Activated CD4-positive, alpha-beta T cell treated with anti-CD3 and anti-CD28 coated beads, Interleukin-2, Interleukin-6, amounts not matched to agents 100 ng/mL and 50 ng/mL, durations not matched to agents 16 hours and 8 hours (primary cell): ENCODE measurements at regions not wholly inside any gene's neighbourhood (a gene's known extent, or its start where the extent isn't known, plus 50 kb on each side); places are given as distances from the start of the nearest gene placed in this dataset.
"Not testable (repeated sequence)": the region's sequence is repeated elsewhere in the genome, so short reads cannot be mapped to it uniquely, and the experiment has no call there.

Experiments used
- DNase-seq: peaks from one replicate; pipeline ENCODE4 v3.0.0-alpha.2; 2020

DNA sequence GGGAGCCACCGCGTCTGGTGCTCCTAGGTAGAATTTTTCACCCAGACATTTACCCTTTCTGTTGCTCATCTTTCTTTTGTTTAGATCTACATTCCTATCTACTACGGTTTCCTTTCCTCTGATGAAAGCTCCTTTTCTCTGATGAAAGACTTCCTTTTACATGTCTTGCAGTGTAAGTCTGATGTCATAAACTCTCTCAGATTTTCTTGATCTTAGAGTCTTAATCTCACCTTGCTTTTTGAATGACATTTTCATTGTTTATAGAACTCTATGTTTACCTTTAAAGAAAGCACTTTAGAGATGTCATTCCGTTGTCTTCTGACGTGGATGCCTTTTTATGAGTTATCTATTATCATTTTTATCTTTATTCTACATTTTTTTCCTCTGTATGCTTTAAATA is 171.8 kb upstream of the MTPN start:
- DNase-seq: no peak

DNA sequence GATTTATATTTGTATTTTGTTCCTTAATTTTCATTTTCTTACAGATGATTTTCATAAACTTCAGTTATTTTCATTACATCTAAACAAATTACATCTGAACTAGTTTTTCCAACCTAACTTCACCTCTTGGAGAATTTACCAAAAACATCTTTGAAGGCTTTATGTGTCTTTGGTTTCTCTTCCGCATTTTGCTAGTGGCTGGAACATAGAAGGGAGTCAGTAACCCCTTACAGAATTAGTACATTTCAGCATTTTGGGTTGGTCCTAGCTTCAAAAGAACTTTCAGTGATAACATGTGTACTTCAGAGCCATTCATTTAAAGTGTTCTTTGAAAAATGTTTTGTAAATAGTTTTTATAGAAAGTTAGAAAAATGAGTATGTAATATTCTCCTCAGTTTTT is 169.8 kb upstream of the MTPN start:
- DNase-seq: no peak

DNA sequence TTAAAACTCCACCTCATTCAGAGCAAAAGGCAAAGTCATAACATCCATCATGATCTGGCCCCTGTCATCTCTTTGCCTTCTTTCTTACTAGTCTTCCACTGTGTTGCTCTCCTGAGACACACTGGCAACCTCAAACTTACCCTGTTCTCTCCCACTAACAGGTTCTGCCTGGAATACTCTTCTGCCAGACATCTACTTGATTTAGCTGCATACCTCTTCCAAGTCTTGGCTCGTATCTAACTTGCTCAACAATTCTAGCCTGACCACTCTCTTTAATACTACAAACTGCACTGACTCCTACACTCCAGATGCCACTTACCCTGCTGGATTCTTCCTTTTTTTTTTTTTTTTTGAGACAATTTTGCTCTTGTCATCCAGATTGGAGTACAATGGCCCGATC is 167.0 kb upstream of the MTPN start:
- DNase-seq: no peak

DNA sequence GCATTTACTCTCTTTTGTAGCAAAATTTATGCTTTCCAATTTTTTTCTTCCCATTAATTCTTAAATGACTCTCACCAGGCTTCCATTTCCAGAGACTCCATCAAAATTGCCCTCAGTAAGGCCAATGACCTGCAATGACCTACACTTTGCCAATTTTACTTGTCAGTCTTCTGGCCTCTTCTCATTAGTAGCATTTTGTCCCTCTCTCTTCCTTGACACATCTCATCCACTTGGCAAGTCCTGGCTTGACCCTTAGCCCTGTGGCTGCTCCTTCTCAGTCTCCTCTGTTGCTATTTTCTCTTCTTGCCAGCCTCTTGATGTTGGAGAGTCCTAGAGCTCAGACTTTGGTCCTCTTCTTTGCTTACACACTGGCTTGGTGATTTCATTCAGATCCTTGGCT is 166.1 kb upstream of the MTPN start:
- no peak for DNase-seq

DNA sequence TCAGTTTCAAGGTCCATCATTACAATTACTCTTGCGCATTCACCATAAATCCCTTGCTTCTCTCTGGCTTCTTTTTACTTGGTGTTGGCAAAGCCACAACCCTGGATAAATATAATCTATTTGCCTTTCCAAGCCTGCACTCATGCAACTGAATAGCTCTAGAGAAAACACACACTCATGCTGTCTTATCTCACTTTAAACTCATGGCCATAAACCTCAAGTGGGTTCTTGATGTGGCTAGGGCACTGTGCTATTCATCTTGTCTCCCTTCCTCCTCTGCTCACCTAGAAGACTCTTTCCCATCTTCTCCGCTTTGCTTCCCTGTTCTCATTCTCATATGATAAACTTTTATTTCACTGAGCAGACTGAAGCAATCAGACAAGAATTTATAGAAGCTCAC is 165.4 kb upstream of the MTPN start:
- no peak for DNase-seq

DNA sequence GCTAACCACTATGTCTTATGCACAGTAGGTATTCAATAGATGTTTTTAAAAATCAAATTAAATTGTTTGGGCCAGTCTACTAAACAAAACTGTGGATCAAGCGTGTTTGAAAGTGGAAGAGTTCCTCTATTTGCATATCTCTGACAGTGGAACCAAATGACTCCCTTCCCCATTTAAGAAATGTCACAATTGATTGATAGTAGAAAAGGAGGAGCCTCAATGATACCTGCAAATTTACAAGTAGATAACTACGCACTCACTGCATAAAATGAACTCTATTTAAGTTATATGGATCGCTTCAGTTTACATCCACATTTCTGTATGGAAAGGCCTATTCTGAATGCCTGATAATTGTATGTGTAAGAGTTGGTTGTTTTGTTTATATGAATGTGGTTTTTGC is 163.3 kb upstream of the MTPN start:
- DNase-seq: no peak

DNA sequence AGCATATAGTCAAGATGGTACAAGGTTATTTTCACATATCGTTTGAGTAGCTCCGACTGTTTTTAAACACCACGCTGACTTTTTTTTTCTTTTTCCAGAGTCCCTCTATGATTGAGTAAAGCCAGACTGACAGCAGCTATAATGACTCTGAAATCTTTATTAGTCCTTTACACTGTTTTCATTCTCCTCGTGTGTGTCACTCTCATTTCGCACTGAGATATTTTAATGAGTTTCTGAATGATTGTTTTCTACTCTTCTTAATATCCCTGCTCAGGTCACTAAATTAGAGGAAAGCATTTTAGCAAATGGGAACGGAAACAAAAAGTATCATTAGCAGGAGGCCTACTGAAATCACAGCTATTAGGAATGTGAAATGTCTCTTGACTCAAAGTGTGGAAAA is 162.3 kb upstream of the MTPN start:
- DNase-seq: peak; percentile 12

DNA sequence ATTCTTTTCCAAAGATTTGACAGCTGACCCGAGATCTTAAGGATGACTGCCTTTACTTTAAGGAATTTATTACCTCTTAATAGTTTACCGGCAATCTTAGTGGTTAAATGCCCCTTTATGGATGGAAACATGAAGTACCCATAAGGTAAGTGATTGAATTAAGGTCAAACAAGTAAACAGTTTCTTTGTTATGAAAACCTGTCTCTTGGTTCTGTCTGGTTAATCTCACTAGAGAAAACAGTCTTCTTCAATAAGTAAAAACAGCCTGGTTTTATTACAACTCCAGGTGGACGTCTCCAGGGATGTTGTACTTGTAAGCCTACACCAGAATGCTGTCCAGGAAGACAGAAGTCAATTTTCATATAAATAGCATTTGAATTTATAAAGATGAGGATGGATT is 161.8 kb upstream of the MTPN start:
- DNase-seq: no peak

DNA sequence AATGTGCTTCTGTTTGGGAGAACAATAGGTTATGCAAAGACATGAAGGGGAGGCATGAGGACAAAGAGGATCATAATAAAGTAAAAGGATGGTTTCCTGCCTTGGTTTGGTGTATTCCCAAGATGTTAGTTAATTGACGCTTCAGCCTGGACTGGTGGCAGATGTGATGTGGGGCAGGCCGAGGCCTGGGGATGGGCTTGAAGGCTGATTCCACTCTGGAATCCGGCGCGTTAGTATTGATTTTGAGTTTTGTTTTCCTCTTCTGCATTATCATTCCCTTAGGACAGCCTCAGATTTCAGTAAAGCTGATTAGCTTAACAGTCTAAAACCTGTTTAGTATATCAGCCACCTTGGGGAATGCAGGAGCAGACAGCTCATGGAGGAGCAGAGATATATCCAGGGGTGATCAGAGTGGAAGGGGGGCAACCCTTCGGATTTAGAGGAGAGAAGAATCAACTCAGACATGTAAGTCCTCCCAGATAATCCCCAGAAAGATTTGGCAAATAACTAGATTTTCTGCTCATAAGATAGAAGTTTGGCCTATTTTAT is 159.8 kb upstream of the MTPN start:
- no peak for DNase-seq

DNA sequence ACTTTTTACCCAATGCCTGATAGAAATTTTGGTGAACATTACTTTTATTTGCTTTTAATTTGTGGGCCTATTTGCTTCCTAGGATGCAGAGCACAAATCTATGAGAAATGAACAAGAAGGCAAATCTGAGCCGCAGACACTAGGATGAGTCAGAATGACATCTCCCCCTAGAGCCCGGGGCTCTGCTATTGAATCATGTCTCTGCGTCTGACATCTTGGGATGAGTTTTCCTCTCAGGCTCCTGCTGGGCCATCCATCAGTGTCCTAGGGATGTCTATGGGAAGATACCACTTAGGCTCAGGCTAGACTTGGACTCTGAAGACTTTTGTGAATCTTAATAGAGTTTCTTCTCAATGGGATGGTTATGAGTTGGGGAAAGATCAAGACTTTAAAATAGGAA is 157.3 kb upstream of the MTPN start:
- no peak for DNase-seq

DNA sequence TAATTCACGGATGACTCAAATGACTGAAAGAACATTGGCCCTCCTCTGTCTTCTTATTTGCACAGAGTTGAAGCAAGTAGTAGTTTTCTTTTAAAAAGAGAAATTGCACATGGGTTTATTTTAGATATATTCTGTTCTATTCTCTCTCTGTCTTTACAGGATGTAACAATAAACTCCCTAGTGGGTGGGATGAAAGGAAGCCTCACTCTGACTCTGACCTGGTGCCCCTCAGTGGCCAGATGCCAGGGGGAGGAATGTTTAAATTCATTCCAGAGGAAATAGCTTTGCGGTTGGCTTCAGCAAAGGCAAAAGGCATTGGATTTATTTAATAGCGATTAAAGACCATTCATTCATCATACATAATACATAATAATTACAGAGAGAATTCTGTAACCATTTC is 156.4 kb upstream of the MTPN start:
- no peak for DNase-seq

DNA sequence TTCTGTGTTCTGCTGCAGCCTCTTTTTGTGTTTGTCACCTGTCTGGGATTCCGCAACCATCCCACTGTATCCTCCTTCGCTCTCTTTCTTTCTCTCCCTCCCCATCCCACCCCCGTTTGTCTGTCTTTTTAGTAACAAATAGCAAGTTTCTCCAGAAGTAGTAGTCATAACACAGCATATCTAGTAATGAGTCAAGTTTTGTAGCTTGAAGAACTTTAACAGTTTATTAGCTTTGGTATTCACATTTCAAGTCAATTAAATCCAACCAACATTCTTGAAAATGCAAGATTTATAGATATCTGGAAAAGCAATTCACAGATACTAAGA is 154.1 kb upstream of the MTPN start:
- peak; percentile 45 for DNase-seq

DNA sequence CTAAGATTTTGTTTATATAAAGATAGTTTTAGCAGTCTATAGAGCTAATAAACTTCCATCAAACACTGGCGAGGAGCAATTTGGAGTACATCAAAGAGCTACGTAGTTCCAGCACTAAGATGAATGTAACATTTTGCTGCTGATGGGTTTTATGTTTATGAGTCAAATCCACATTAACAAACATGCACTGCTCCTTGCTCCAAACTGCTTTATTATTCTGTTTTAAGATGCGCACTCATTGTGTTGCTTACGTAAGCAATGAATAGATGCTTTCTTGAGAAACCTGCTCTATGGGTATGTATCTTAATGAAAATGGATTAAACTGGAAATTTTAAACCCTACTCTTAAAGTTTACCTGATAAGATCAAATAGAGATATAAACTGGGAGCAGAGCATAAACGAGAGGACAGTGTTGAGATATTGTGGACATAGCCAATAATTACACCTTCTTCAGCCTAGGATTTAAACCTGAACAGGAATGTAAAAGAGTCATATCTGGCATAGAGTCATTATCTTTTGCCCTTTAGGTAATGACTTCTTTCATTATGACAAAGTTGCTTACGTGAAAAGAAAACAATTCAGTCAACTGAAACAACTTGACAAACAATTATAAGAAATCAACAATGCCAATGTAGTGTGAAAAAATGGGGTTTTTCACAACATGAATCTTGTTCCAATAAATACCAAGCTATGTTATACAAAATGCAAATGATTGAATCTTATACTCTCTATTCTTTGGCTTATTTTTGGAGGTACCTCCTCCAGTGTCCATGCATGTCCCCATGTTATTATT is 153.5 kb upstream of the MTPN start:
- DNase-seq: peak; percentile 58

DNA sequence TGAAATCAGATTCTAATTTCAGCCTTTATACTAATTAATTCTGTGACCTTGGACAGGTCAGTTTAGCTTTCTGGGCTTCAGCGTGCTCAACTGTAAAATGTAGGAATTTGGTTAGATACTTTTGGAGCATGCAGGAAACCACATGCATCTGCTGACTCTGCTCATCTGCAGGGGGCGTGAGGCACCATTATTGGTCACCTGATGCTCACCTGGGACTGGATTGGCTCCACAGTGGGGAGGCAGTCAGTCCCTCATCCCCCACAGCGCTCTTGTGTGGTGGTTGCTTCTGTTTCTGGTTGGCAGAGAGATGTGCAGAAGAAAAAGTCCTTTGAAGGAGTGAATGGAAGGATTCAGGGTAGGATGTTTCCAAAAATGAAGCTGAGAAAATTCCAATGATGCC is 150.9 kb upstream of the MTPN start:
- no peak for DNase-seq

DNA sequence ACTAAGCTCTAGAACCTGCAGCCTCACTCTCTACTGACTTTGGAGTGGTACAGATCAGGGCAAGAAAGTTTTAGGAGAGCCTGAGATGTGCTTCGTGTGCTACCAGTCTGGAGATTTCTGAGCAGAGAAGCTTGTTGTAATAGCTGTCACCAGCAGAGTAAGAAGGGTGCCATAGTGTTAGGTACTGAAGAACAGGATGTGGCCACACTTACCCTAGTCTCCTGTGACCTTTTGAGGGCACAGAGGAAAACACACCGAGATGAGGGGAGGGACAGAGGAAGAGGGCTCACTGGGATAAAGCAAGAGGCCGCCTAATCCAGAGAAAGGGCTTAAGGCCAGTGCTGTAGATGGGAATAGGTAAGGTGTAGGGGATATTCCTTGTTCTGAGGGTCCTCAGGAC is 146.2 kb upstream of the MTPN start:
- no peak for DNase-seq

DNA sequence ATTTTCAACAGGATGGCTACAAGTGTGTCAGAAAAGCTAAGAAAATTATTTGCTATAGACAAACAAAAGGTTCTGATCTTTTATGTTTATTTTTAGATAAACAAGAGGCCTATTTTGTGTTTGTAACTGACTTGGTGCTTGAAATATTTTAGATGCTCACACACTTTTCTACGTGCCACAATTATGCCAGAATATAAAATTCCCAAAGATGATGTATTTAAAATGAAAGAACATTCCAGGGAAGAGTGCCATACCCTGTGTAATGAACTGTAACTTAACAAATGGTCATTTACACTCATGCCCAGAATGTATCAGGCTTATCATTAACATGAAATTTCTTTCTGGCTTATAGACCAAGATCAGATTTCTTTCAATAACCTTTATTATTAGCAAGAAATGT is 144.9 kb upstream of the MTPN start:
- no peak for DNase-seq

DNA sequence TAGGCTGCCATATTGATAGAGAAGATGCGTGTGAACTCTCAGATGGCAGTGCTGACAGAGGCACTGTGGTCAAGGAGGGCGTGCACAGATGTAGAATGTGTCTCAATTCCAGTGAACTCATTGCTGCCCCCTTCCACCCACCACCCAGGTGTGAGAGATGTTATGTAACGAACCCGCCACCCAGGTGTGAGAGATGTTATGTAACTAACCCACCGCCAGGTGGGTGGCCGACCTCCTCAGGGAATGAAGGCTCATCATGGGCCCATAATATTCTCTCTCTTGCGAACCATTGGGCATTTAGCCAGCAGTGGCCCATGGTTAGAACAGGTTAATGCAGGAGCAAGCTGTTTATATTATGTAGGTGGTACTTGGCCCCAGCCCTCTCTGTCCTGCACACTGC is 140.4 kb upstream of the MTPN start:
- DNase-seq: no peak

DNA sequence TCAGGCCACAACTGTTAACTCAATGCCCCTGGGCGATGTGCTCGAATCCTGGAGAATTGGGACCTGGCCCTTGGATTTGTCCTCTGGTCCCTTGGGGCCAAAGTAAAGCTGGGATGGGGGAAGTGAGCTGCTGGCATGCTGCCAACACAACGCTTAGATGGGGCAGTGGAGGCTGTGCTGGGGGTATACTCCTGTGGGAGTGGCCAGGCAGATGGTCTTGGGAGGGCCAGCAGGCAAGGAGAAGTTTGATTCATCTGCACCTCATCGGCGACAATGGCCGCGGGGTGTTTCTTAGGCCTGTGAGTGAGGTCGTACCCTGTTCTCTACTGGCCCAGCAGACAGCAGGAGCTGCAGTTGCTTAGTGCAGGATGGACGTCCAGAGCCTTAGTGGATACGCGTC is 139.0 kb upstream of the MTPN start:
- no peak for DNase-seq

DNA sequence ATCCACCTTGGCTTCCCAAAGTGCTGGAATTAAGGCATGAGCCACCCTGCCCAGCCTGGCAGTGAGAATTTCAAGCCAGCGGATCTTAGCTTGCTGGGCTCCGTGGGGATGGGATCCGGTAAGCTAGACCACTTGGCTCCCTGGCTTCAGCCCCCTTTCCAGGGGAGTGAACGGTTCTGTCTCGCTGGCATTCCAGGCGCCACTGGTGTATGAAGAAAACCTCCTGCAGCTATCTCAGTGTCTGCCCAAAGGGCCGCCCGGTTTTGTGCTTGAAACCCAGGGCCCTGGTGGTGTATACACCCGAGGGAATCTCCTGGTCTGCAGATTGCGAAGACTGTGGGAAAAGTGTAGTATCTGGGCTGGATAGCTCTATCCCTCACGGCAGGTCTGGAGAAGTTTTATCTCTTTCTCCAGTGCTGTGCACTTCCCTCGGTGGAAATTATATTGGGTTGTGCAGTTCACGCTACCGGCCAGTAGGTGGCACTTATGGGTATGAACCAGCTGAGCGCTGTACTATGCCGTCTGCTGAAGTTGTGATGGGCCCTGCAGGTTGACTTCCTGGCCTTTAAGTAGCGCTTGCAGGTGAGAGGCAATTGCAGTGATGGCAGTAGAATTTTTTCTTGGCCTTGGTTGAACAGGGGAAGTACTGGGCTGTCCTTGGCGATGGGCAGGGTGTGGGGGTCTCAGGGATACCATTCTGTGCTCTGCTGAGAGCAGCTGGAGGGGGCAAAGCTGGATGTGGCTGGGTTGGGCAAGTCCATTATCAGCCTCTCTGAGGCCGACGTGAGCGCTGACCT is 138.0 kb upstream of the MTPN start:
- DNase-seq: peak; percentile 73

DNA sequence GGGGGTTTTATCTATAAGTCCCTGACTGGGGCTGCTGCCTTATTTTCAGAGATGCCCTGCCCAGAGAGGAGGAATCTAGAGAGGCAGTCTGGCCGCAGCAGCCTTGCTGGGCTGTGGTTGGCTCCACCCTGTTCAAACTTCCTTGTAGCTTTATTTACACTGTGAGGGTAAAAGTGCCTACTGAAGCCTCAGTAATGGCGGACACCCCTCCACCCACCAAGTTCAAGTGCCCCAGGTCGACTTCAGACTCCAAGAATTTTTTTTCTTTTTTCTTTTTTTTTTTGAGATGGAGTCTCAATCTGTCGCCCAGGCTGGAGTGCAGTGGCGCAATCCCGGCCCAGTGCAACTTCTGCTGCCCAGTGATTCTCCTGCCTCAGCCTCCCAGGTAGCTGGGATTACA is 137.3 kb upstream of the MTPN start:
- DNase-seq: not testable (repeated sequence)

DNA sequence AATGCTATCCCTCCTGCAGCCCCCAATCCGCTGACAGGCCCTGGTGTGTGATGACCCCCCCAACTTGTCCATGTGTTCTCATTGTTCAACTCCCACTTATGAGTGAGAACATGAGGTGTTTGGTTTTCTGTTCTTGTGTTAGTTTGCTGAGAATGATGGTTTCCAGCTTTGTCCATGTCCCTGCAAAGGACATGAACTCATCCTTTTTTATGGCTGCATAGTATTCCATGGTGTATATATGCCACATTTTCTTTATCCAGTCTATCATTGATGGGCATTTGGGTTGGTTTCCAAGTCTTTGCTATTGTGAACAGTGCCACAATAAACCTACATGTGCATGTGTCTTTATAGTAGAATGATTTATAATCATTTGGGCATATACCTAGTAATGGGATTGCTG is 131.9 kb upstream of the MTPN start:
- not testable (repeated sequence) for DNase-seq

DNA sequence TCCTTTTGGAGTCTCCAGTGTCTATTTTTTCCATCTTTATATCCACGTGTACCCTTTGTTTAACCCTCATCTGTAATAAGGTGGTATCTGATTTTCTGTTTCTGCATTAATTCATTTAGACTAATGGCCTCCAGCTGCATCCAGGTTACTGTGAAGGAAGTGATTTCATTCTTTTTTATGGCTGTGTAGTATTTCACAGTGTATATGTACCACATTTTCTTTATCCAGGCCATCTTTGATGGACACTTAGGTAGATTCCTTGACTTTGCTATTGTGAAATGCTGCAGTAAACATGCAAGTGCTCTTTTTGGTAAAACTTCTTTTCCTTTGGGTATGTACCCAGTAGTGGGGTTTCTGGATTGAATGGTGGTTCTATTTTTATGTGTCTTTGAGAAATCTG is 128.0 kb upstream of the MTPN start:
- no peak for DNase-seq

DNA sequence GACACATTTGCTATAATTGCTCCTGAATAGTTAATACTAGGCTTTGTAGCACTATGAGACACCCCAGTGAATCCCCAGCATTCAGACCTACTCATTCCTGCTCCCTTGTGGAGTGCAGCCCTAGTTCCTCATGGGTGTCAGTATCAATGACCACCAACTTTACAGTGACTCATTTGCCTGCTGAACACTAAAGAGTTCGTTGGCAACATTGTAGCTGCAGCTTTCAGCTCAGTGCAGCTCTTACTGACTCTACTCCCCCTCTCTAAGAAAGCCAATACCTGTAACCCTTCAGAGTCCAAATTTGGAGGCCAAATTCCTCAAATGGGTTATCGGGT is 127.1 kb upstream of the MTPN start:
- DNase-seq: no peak

DNA sequence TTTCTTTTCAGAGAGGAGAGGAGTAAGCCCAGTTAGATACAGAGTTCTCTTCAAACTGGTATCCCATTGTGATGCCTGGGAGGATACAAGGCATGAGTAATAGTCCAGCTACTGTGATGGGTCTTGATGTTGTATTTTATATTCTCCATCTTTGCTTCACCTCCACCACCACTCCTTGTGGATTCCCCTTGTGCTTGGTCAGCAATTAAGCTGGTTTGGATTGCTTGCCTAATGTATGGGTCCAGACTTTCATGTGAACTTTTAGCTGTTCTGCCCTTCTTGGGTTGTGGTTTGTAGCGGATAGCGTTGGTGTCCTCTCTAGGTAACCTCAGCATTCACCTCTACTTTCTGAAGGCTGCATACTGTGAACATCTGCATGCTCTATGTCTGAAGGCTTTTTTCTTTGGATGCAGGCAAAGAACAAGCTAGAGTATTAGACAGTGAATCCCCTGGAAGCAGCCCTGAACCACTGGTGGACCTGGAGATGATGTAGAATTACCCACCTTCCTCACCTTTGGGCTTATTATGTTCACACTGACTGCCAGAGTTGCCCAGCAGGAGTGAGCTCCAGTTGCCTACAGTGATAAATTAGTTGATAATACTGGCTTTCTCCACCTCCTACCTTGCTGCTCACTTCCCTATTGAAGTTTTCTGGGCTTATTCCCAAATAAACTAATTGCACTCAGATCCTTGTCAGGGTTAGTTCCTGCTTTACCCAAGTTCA is 126.5 kb upstream of the MTPN start:
- no peak for DNase-seq
